ENCODE measurements at regions not wholly inside any gene's neighbourhood (a gene's known extent, or its start where the extent isn't known, plus 50 kb on each side); places are given as distances from the start of the nearest gene placed in this dataset.
"Not testable (repeated sequence)": the region's sequence is repeated elsewhere in the genome, so short reads cannot be mapped to it uniquely, and the experiment has no call there.

DNA sequence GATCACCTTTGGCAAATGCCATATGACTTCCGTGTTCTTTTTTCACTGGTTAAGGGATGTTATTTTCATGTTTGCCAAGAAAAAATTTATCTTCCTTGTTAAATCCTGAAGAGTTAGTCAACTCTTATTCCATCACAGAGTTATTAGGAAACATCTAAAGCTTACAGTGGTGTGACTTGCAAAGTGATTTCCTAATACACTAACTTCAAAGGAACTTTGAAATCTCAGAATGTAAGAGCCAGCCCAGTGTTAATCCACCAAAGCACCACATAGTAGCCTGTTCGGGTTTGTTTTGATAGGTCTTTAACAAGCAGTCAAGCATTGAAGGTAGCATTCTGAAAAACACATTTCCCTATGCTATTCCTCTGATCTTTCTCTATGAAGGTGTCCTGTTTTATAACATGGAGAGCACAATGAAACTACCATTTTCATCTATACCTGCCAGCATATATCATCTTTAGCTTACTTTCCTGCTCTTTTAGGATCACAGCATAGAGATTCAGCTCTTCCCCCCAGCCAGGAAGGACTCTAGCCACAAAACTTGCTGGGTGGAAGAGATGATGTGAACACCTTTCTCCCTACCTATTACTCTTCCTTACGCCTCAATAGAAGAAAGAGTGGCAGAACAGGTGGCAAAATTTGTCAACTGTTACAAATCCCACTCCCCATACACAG, 82.4 kb upstream of the MAGI3 start:
- Histone ChIP-seq H3K4ac (ENCODE audit: low read depth in 1 of 2, low read length in 2 of 2) (no peak overlapping the region), H3K4me3 (ENCODE audit: insufficient read depth in 1 of 2, low read depth in 1 of 2, low read length in 2 of 2) (no peak overlapping the region), H4K91ac (ENCODE audit: low read length) (no peak overlapping the region), H3K23ac (ENCODE audit: low read length in 2 of 2) (no peak overlapping the region), H3K36me3 (ENCODE audit: control insufficient read depth in 1 of 2, insufficient read depth in 2 of 2, low read depth in 1 of 2, low read length in 2 of 2) (no peaks in the 10 kb centered on the region), H3K4me2 (ENCODE audit: low read length, poor library complexity, severe bottlenecking) (no peak overlapping the region), H2AK5ac (ENCODE audit: low read length, severe bottlenecking) (no peak overlapping the region), H2BK5ac (ENCODE audit: low read depth, low read length, poor library complexity, severe bottlenecking) (peak overlapping the region; percentile 34), H2BK120ac (ENCODE audit: low read depth, low read length) (no peak overlapping the region), H3K27ac (ENCODE audit: low read length, poor library complexity, severe bottlenecking) (no peak overlapping the region), H3K18ac (ENCODE audit: low read depth in 1 of 2, low read length in 2 of 2) (no peak overlapping the region), H2AFZ (ENCODE audit: low read depth, low read length) (no peak overlapping the region), H2BK15ac (ENCODE audit: low read depth, poor library complexity, severe bottlenecking) (no peak overlapping the region), H3K79me1 (replicated peaks; ENCODE audit: low read length, poor library complexity, severe bottlenecking) (no peaks in the 10 kb centered on the region), H4K8ac (ENCODE audit: low read length) (no peak overlapping the region), H3K4me1 (ENCODE audit: control insufficient read depth, insufficient read depth, low read depth, low read length) (no peaks in the 10 kb centered on the region), H2BK12ac (ENCODE audit: low read length in 2 of 2) (no peak overlapping the region), H3K14ac (ENCODE audit: low read length in 2 of 2) (no peak overlapping the region), H3K27me3 (ENCODE audit: control insufficient read depth in 1 of 2, insufficient read depth in 1 of 2, low read length in 2 of 2) (no peaks in the 10 kb centered on the region), H3K9ac (ENCODE audit: low read length) (no peak overlapping the region), H3K9me3 (ENCODE audit: control insufficient read depth, low read length) (peaks cover 9% of the 10 kb centered on the region)
- peak; percentile 11 for DNase-seq
- WGBS, result 42% methylated on average over 2 of the region's 3 CpGs

DNA sequence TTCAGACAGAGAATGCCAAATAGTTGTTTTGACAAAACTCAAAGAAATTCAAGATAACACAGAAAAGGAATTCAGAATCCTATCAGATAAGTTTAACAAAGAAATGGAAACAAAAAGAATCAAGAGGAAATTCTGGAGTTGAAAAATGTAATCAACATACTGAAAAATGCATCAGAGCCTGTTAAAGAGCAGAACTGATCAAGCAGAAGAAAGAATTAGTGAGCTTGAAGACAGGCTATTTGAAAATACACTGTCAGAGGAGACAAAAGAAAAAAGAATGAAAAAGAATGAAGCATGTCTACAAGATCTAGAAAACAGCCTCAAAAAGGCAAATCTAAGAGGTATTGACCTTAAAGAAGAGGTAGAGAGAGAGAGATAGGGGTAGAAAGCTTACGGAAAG, 77.7 kb upstream of the MAGI3 start:
- not testable (repeated sequence) for H3K36me3 ChIP-seq (ENCODE audit: control insufficient read depth in 1 of 2, insufficient read depth in 2 of 2, low read depth in 1 of 2, low read length in 2 of 2); H3K18ac ChIP-seq (ENCODE audit: low read depth in 1 of 2, low read length in 2 of 2); H3K23ac ChIP-seq (ENCODE audit: low read length in 2 of 2); H3K4me3 ChIP-seq (ENCODE audit: insufficient read depth in 1 of 2, low read depth in 1 of 2, low read length in 2 of 2); H2BK15ac ChIP-seq (ENCODE audit: low read depth, poor library complexity, severe bottlenecking); H3K27ac ChIP-seq (ENCODE audit: low read length, poor library complexity, severe bottlenecking); H3K9ac ChIP-seq (ENCODE audit: low read length); H3K4ac ChIP-seq (ENCODE audit: low read depth in 1 of 2, low read length in 2 of 2); DNase-seq; H3K14ac ChIP-seq (ENCODE audit: low read length in 2 of 2); H2BK5ac ChIP-seq (ENCODE audit: low read depth, low read length, poor library complexity, severe bottlenecking); H4K8ac ChIP-seq (ENCODE audit: low read length); H2BK12ac ChIP-seq (ENCODE audit: low read length in 2 of 2); H2AFZ ChIP-seq (ENCODE audit: low read depth, low read length); H3K4me1 ChIP-seq (ENCODE audit: control insufficient read depth, insufficient read depth, low read depth, low read length); H2BK120ac ChIP-seq (ENCODE audit: low read depth, low read length); H2AK5ac ChIP-seq (ENCODE audit: low read length, severe bottlenecking); H4K91ac ChIP-seq (ENCODE audit: low read length); H3K27me3 ChIP-seq (ENCODE audit: control insufficient read depth in 1 of 2, insufficient read depth in 1 of 2, low read length in 2 of 2); H3K4me2 ChIP-seq (ENCODE audit: low read length, poor library complexity, severe bottlenecking); H3K79me1 ChIP-seq (replicated peaks; ENCODE audit: low read length, poor library complexity, severe bottlenecking)
- WGBS, result no CpG with 5 or more reads among the region's 1 CpG
- peaks cover 13% of the 10 kb centered on the region for H3K9me3 ChIP-seq (ENCODE audit: control insufficient read depth, low read length)

GRCh38 chr1:113314600-113314999, 75.7 kb upstream of the MAGI3 start:
- Histone ChIP-seq H2BK12ac (ENCODE audit: low read length in 2 of 2) (no peak overlapping the region), H2BK15ac (ENCODE audit: low read depth, poor library complexity, severe bottlenecking) (no peak overlapping the region), H2BK120ac (ENCODE audit: low read depth, low read length) (no peak overlapping the region), H3K27me3 (ENCODE audit: control insufficient read depth in 1 of 2, insufficient read depth in 1 of 2, low read length in 2 of 2) (no peaks in the 10 kb centered on the region), H2AK5ac (ENCODE audit: low read length, severe bottlenecking) (no peak overlapping the region), H3K4me1 (ENCODE audit: control insufficient read depth, insufficient read depth, low read depth, low read length) (no peaks in the 10 kb centered on the region), H3K18ac (ENCODE audit: low read depth in 1 of 2, low read length in 2 of 2) (no peak overlapping the region), H3K9me3 (ENCODE audit: control insufficient read depth, low read length) (peaks cover 13% of the 10 kb centered on the region), H2BK5ac (ENCODE audit: low read depth, low read length, poor library complexity, severe bottlenecking) (no peak overlapping the region), H3K4ac (ENCODE audit: low read depth in 1 of 2, low read length in 2 of 2) (no peak overlapping the region), H2AFZ (ENCODE audit: low read depth, low read length) (no peak overlapping the region), H3K14ac (ENCODE audit: low read length in 2 of 2) (no peak overlapping the region), H3K9ac (ENCODE audit: low read length) (no peak overlapping the region), H3K79me1 (replicated peaks; ENCODE audit: low read length, poor library complexity, severe bottlenecking) (no peaks in the 10 kb centered on the region), H4K8ac (ENCODE audit: low read length) (no peak overlapping the region), H3K4me2 (ENCODE audit: low read length, poor library complexity, severe bottlenecking) (no peak overlapping the region), H3K27ac (ENCODE audit: low read length, poor library complexity, severe bottlenecking) (no peak overlapping the region), H3K23ac (ENCODE audit: low read length in 2 of 2) (no peak overlapping the region), H4K91ac (ENCODE audit: low read length) (no peak overlapping the region), H3K36me3 (ENCODE audit: control insufficient read depth in 1 of 2, insufficient read depth in 2 of 2, low read depth in 1 of 2, low read length in 2 of 2) (no peaks in the 10 kb centered on the region), H3K4me3 (ENCODE audit: insufficient read depth in 1 of 2, low read depth in 1 of 2, low read length in 2 of 2) (no peak overlapping the region)
- WGBS, result no CpG with 5 or more reads among the region's 3 CpGs
- no peak for DNase-seq

DNA sequence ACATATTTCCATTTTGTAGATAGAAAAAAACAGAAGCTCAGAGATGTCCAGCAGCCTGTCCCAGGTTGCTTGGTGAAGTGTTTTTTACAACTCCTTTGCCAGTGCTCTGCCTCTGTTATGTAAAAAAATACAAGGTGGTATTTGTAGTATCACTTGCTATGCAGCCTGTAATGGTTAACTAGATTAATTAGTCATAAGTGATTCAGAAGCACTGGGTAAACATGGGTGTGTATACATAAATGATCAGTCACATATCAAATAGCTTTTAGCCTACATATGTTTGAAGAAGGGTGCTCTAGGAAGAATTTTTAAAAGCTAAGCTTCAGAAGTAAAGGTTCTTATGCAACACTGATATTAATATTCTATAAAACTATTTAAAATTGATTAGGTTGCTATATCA, 70.0 kb upstream of the MAGI3 start:
- H3K14ac ChIP-seq (ENCODE audit: low read length in 2 of 2), result no peak overlapping the region
- no peaks in the 10 kb centered on the region for H3K9me3 ChIP-seq (ENCODE audit: control insufficient read depth, low read length)
- no peak overlapping the region for H3K18ac ChIP-seq (ENCODE audit: low read depth in 1 of 2, low read length in 2 of 2)
- H3K9ac ChIP-seq (ENCODE audit: low read length), result no peak overlapping the region
- no peak overlapping the region for H3K4me3 ChIP-seq (ENCODE audit: insufficient read depth in 1 of 2, low read depth in 1 of 2, low read length in 2 of 2)
- no peak overlapping the region for H3K27ac ChIP-seq (ENCODE audit: low read length, poor library complexity, severe bottlenecking)
- H4K8ac ChIP-seq (ENCODE audit: low read length), result no peak overlapping the region
- no peaks in the 10 kb centered on the region for H3K27me3 ChIP-seq (ENCODE audit: control insufficient read depth in 1 of 2, insufficient read depth in 1 of 2, low read length in 2 of 2)
- no peak overlapping the region for H2AK5ac ChIP-seq (ENCODE audit: low read length, severe bottlenecking)
- H3K36me3 ChIP-seq (ENCODE audit: control insufficient read depth in 1 of 2, insufficient read depth in 2 of 2, low read depth in 1 of 2, low read length in 2 of 2), result no peaks in the 10 kb centered on the region
- H3K4me1 ChIP-seq (ENCODE audit: control insufficient read depth, insufficient read depth, low read depth, low read length), result peaks cover 2% of the 10 kb centered on the region
- H4K91ac ChIP-seq (ENCODE audit: low read length), result no peak overlapping the region
- no peak overlapping the region for H2BK15ac ChIP-seq (ENCODE audit: low read depth, poor library complexity, severe bottlenecking)
- no peak overlapping the region for H3K4ac ChIP-seq (ENCODE audit: low read depth in 1 of 2, low read length in 2 of 2)
- no peak overlapping the region for H2BK12ac ChIP-seq (ENCODE audit: low read length in 2 of 2)
- no peak overlapping the region for H2AFZ ChIP-seq (ENCODE audit: low read depth, low read length)
- no peak overlapping the region for H2BK120ac ChIP-seq (ENCODE audit: low read depth, low read length)
- DNase-seq, result no peak
- H3K4me2 ChIP-seq (ENCODE audit: low read length, poor library complexity, severe bottlenecking), result no peak overlapping the region
- H3K23ac ChIP-seq (ENCODE audit: low read length in 2 of 2), result no peak overlapping the region
- H2BK5ac ChIP-seq (ENCODE audit: low read depth, low read length, poor library complexity, severe bottlenecking), result no peak overlapping the region
- no peaks in the 10 kb centered on the region for H3K79me1 ChIP-seq (replicated peaks; ENCODE audit: low read length, poor library complexity, severe bottlenecking)

All from mesenchymal stem cell (in vitro differentiated cells and primary cell).